Stimulated activated CD8-positive, alpha-beta memory T cell treated with anti-CD3 and anti-CD28 coated beads, Interleukin-12 subunit alpha, Interleukin-12 subunit beta, amount 100 ng/mL, for 24 hours (primary cell): ENCODE measurements at regions not wholly inside any gene's neighbourhood (a gene's known extent, or its start where the extent isn't known, plus 50 kb on each side); places are given as distances from the start of the nearest gene placed in this dataset.
"Not testable (repeated sequence)": the region's sequence is repeated elsewhere in the genome, so short reads cannot be mapped to it uniquely, and the experiment has no call there.

ENCODE experiments used
- DNase-seq: peaks from one replicate; pipeline ENCODE4 v3.0.0-alpha.2; 2020; ENCODE audit errors: extremely low read depth

DNA sequence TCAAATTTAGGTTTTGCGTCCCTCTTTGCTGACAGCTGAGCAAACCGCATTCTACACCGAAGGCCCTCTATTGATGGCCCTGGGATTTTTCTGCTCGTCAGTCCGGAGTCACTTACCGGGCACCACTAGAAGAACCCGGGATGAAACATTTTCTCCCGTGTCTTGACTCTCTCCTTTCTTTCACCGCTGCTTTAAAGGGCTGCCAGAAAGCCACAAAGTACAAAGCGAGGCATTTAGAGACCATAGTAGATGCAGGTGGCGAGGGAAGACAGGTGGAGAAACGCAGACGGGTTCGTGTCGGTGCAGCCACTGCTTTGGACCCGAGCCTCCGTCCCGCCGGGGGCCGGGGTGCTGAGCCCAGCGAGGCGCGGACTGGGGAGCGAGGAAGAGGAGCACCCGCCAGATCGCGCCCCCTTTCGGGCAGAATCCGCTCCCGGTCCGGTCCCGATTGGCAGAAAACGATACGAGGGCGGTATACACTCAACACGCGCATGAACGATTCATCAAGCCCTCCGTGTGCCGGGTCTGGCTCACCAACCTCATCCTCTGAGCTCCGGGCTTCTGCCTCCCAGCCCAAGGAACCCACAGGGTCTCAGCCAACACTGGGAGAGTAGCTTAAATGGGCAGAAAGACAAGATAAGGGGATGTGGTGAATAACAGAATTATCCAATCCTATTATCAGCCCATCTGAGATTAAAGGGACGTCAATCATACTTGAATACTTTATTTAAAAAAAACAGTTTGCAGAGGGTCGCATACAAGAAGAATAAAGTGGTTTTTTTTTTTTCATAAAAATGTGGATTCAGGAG, 84.9 kb downstream of the TRIM27 start:
- peak; percentile 80 for DNase-seq

DNA sequence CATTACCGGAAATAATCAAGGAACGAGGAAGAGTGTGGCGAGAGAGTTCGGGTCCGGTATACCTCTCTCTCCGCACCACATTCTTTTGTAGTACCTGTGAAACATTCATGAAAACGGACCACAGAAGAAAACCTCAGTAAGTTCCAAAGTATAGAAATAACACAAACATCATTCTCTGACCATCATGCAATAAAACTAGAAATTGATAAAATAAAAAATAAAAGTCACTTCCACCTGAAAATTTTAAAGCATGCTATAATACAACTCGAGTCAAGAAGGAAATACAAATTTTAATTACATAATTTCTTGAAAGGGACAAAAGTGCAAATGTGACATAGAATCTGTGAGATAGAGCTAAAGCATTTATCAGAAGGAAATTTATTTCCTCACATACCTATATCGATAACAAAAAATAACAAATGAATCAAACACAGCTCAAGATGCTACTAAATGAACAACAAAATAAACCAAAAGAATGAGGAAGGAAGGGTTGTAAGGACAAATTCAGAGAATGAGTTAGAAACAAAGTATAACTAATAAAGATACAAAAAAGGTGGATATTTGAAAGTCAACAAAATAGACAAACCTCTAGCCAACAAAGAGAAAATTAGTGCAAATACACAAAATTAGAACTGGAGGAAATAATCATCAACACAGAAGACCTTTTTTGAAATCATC, 84.2 kb downstream of the TRIM27 start:
- DNase-seq: no peak

DNA sequence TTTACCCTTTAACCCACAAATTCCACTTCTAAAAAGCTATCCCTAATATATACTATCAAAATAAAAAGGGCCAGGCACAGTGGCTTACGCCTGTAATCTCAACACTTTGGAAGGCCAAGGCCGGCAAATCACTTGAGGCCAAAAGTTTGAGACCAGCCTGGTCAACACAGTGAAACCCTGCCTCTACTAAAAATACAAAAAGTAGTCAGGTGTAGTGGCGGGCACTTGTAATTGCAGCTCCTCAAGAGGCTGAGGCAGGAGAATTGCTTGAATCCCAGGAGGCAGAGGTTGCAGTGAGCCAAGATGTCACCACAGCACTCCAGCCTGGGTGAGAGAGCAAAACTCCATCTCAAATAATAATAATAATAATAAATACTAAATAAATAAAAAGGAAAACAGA, 82.5 kb downstream of the TRIM27 start:
- DNase-seq: no peak

DNA sequence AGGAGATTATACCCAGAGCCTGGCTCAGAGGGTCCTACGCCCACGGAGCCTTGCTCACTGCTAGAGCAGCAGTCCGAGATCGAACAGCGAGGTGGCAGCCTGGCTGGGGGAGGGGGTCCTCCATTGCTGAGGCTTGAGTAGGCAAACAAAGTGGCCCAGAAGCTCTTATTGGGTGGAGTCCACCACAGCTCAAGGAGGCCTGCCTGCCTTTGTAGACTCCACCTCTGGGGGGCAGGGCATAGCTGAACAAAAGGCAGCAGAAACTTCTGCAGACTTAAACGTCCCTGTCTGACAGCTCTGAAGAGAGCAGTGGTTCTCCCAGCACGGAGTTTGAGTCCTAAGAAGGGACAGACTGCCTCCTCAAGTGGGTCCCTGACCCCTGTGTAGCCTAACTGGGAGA, 75.0 kb downstream of the TRIM27 start:
- DNase-seq: not testable (repeated sequence)
